ENCODE measurements at regions not wholly inside any gene's neighbourhood (a gene's known extent, or its start where the extent isn't known, plus 50 kb on each side); places are given as distances from the start of the nearest gene placed in this dataset.

DNA sequence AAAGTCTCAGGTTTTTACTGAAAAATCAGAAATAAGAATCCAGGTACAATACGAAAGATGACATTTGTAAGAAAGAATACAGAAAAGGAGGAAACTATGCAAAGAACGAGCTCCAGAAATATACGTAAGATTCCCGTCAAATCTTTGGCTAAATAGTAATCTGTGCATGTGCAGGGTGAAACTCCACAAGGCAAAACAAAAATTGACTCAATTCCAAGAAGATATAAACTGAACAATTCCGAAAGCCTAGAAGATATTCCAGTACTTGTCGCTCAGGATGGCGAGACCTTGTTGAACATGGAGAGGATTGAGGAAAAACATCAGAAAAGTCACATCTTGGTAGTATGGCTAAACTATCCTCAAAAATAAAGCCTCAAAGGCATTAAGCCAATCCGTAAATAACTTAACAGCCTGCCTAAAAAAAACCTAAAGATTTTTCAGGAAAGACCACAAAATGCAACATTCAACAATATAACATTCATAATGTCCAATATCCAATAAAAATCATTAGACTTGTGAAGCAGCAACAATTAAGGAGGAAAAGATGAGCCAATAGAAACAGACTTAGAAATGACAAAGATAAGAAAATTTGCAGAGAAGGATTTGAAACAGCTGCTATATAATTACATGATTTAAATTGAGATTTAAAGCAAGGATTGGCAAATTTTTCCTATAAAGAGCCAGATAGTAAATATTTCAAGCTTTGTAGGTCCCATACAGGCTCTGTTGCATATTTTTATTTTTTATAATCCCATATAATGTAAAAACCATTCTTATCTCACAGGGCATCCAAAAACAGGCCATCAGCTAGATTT, 166.4 kb upstream of the UBASH3B start:
- Histone ChIP-seq H2BK5ac (ENCODE audit: low read depth, low read length, poor library complexity, severe bottlenecking) (no peak overlapping the region), H3K56ac (ENCODE audit: extremely low read depth, insufficient read depth, low read length) (no peak overlapping the region), H3K14ac (replicated peaks; ENCODE audit: low read depth, low read length) (no peak overlapping the region), H3K27me3 (ENCODE audit: control insufficient read depth, insufficient read depth, low read length) (peaks cover 4% of the 10 kb centered on the region; the same call in 1 of the 2 replicates), H3K9me3 (ENCODE audit: control insufficient read depth, insufficient read depth, low read length) (no peaks in the 10 kb centered on the region), H3K4ac (ENCODE audit: low read depth, low read length) (no peak overlapping the region), H3K27ac (ENCODE audit: insufficient read depth, low read length) (no peak overlapping the region), H3K9ac (ENCODE audit: low read depth, low read length) (no peak overlapping the region), H4K5ac (ENCODE audit: low read depth, low read length) (no peak overlapping the region), H4K20me1 (ENCODE audit: insufficient read depth, low read length) (no peaks in the 10 kb centered on the region), H2AK5ac (ENCODE audit: low read depth, low read length) (no peak overlapping the region), H3K79me1 (ENCODE audit: low read depth in 1 of 2, low read length in 2 of 2) (no peaks in the 10 kb centered on the region), H2AFZ (replicated peaks; ENCODE audit: low read length, poor library complexity) (no peak overlapping the region), H3K9me1 (ENCODE audit: insufficient read depth, low read length) (no peaks in the 10 kb centered on the region), H3K18ac (ENCODE audit: low read depth, low read length) (no peak overlapping the region), H3K4me3 (ENCODE audit: insufficient read depth, low read depth, low read length) (no peak overlapping the region), H4K91ac (ENCODE audit: insufficient read depth, low read depth, low read length) (no peak overlapping the region), H2BK20ac (ENCODE audit: low read depth, low read length) (no peak overlapping the region), H2AK9ac (replicated peaks; ENCODE audit: low read depth, low read length, poor library complexity) (no peak overlapping the region), H2BK120ac (ENCODE audit: low read depth, low read length) (no peak overlapping the region), H3K4me1 (ENCODE audit: control insufficient read depth, insufficient read depth, low read length) (peaks cover 4% of the 10 kb centered on the region; the same call in 1 of the 2 replicates), H2BK15ac (ENCODE audit: low read depth, low read length) (no peak overlapping the region), H3K23ac (ENCODE audit: low read depth, low read length) (no peak overlapping the region), H4K8ac (ENCODE audit: low read depth in 2 of 2, low read length in 2 of 2) (no peak overlapping the region), H3K4me2 (ENCODE audit: low read depth, low read length) (no peak overlapping the region), H3K36me3 (ENCODE audit: control insufficient read depth, insufficient read depth, low read length) (no peaks in the 10 kb centered on the region)
- ChIA-PET POLR2A (ENCODE audit: unreplicated experiment) (no interaction called here), CTCF (no interaction called here)
- intact Hi-C loops (cut with micrococcal nuclease): loop anchor here (5.0 kb wide), 1 partner anchor 122 kb away; no protein-coding TSS in a partner anchor
- dilution Hi-C loops (cut with HindIII; ENCODE audit: low sequenced_read_pairs, unreplicated experiment): no loop called here
- DNase-seq (no peak), ATAC-seq (ENCODE audit: low read depth) (no peak)
- WGBS, 2 experiments (ENCODE audit: extremely low coverage in 2 of 2, insufficient read length in 1 of 2): 100% methylated on average over 1 of the region's 8 CpGs; no CpG with 5 or more reads in 1 of the 2 experiments
- BruUV-seq (replicated peaks): no TSS peak
- in situ Hi-C loops (cut with MboI; ENCODE audit: low sequenced_read_pairs): no loop called here
- TF ChIP-seq RFX5 (IDR thresholded peaks at IDR 0.05; ENCODE audit: low read depth, low read length) (no peak), RCOR1 (IDR thresholded peaks at IDR 0.05; ENCODE audit: insufficient replicate concordance, low read length) (no peak), CEBPB (IDR thresholded peaks at IDR 0.05; ENCODE audit: low read depth, low read length) (no peak), CHD1 (IDR thresholded peaks at IDR 0.05; ENCODE audit: low read depth, low read length) (no peak), MAFK (IDR thresholded peaks at IDR 0.05; ENCODE audit: low read depth, low read length) (no peak), MAZ (IDR thresholded peaks at IDR 0.05; ENCODE audit: borderline replicate concordance, low read depth, low read length) (no peak), RAD21 (IDR thresholded peaks at IDR 0.05; ENCODE audit: low read length) (no peak), POLR2A (IDR thresholded peaks at IDR 0.05; ENCODE audit: low read depth, low read length) (no peak), NFE2L2 (IDR thresholded peaks at IDR 0.05; ENCODE audit: low read depth, low read length) (no peak), FOS (IDR thresholded peaks at IDR 0.05; ENCODE audit: low read depth, low read length) (no peak), SMC3 (IDR thresholded peaks at IDR 0.05; ENCODE audit: low read depth, low read length) (no peak), MXI1 (IDR thresholded peaks at IDR 0.05; ENCODE audit: borderline replicate concordance, low read depth, low read length) (no peak), BHLHE40 (IDR thresholded peaks at IDR 0.05; ENCODE audit: low read depth, low read length) (no peak)
- TF ChIP-seq, protein P1, sequence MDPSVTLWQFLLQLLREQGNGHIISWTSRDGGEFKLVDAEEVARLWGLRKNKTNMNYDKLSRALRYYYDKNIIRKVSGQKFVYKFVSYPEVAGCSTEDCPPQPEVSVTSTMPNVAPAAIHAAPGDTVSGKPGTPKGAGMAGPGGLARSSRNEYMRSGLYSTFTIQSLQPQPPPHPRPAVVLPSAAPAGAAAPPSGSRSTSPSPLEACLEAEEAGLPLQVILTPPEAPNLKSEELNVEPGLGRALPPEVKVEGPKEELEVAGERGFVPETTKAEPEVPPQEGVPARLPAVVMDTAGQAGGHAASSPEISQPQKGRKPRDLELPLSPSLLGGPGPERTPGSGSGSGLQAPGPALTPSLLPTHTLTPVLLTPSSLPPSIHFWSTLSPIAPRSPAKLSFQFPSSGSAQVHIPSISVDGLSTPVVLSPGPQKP (IDR thresholded peaks at IDR 0.05; ENCODE audit: borderline replicate concordance, low read depth, low read length): no peak
- TF ChIP-seq, protein P2, sequence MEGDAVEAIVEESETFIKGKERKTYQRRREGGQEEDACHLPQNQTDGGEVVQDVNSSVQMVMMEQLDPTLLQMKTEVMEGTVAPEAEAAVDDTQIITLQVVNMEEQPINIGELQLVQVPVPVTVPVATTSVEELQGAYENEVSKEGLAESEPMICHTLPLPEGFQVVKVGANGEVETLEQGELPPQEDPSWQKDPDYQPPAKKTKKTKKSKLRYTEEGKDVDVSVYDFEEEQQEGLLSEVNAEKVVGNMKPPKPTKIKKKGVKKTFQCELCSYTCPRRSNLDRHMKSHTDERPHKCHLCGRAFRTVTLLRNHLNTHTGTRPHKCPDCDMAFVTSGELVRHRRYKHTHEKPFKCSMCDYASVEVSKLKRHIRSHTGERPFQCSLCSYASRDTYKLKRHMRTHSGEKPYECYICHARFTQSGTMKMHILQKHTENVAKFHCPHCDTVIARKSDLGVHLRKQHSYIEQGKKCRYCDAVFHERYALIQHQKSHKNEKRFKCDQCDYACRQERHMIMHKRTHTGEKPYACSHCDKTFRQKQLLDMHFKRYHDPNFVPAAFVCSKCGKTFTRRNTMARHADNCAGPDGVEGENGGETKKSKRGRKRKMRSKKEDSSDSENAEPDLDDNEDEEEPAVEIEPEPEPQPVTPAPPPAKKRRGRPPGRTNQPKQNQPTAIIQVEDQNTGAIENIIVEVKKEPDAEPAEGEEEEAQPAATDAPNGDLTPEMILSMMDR (conservative IDR thresholded peaks at IDR 0.05; ENCODE audit: low read depth, low read length): no peak
- TF ChIP-seq, protein P3, sequence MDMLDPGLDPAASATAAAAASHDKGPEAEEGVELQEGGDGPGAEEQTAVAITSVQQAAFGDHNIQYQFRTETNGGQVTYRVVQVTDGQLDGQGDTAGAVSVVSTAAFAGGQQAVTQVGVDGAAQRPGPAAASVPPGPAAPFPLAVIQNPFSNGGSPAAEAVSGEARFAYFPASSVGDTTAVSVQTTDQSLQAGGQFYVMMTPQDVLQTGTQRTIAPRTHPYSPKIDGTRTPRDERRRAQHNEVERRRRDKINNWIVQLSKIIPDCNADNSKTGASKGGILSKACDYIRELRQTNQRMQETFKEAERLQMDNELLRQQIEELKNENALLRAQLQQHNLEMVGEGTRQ (IDR thresholded peaks at IDR 0.05; ENCODE audit: low read depth, low read length): no peak
